Stimulated activated memory B cell treated with anti-CD40 and anti-IgM and Interleukin-4, amounts not matched to agents 10 μg/mL and 1 μg/mL and 100 μg/mL, for 72 hours (primary cell): ENCODE measurements at regions not wholly inside any gene's neighbourhood (a gene's known extent, or its start where the extent isn't known, plus 50 kb on each side); places are given as distances from the start of the nearest gene placed in this dataset.

ENCODE experiments used
- ATAC-seq: fragments of 150-1000 bp; cut with Tn5 transposase; 2 replicates; pipeline ENCODE4 v1.10.0; 2021
- H3K27ac Mint-ChIP-seq: one replicate; pipeline ENCODE4 v1.8.0; 2022; ENCODE audit warnings: mild to moderate bottlenecking, mixed read lengths
- H3K27me3 Mint-ChIP-seq: one replicate; pipeline ENCODE4 v1.8.0; 2022; ENCODE audit warnings: mixed read lengths
- H3K36me3 Mint-ChIP-seq: one replicate; pipeline ENCODE4 v1.8.0; 2022; ENCODE audit warnings: mixed read lengths
- H3K4me1 Mint-ChIP-seq: one replicate; pipeline ENCODE4 v1.8.0; 2022; ENCODE audit warnings: mixed read lengths
- H3K4me3 Mint-ChIP-seq: one replicate; pipeline ENCODE4 v1.8.0; 2022; ENCODE audit warnings: mild to moderate bottlenecking, moderate library complexity, mixed read lengths
- H3K9me3 Mint-ChIP-seq: one replicate; pipeline ENCODE4 v1.8.0; 2022; ENCODE audit warnings: mixed read lengths

DNA sequence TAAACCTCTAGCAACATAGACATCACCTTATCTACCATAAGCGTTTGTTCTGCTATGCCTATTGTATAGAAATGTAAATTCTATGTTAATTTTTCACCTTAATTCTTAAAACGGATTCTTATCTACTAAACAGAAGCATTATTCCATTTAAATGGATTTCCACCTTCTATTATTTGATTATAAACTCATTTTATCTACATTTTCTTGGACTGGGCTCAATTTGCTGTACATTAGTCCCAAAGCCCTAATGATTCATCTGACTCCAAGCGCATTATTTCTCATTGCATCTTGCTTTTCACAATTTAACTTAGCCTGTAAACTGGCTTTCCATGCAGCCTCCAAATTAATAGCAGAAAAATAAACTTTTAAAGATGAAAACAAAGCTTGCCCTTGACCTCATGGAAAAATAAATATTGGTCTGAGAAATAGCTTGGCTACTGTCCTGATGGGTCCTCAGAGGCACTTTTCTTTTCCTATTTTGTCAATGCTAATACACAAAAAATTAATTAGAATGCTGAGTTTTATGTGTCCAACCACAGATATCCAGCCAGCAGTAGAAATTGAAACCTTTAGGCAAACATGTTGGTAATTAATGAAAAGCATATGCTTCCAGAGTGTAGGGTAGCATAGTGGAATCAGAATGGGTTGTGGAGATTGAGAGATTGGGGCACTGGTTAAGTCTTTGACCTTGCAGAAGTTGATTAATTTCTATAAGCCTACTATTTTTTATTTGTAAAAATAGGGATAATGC, 81.4 kb upstream of the CFAP20DC start:
- no peak overlapping the region for H3K27ac Mint-ChIP-seq
- ATAC-seq: no peak
- no peaks in the 10 kb centered on the region for H3K36me3 Mint-ChIP-seq
- H3K4me1 Mint-ChIP-seq: no peaks in the 10 kb centered on the region
- no peak overlapping the region for H3K4me3 Mint-ChIP-seq
- H3K9me3 Mint-ChIP-seq: no peaks in the 10 kb centered on the region
- no peaks in the 10 kb centered on the region for H3K27me3 Mint-ChIP-seq

DNA sequence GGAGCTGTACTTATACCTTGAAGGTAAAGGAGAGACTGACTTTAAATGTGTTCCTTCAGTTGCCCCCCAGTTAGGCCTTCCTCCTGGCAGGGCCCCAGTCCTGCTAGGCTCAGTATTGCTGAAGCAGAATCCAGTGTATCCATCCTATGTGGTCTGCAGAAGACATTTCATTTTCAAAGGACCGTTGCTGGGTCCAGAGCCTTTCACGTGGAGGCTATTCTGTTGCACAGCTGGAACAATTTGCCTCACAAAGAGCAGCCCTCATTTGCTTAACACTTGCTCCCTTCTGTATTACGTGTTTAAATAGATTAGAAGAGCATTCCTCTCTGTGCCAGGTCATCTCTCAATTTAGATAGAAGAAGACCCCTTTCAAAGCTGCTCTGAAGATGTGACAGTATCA, 78.9 kb upstream of the CFAP20DC start:
- Mint-ChIP-seq H3K36me3 (no peaks in the 10 kb centered on the region), H3K9me3 (no peaks in the 10 kb centered on the region), H3K4me1 (no peaks in the 10 kb centered on the region), H3K27ac (no peak overlapping the region), H3K4me3 (no peak overlapping the region), H3K27me3 (no peaks in the 10 kb centered on the region)
- ATAC-seq: no peak

DNA sequence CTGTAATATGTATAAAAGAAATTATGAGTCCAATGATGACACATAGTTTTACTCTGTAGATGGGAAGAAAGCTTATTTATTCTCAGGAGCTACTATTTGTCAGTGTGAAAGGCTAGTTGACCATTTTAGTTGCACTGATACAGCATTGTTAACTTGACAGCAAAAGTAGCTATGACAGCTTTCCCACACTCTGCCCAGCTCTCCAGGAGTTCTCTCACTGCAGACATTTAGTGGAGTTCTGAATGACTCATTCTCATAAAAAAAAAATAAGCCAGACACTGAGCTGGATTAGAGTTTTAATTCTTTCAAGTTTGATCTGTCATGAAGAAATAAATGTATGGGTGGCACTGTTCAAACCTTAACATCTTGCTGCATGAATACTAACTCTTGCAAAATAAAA, 77.2 kb upstream of the CFAP20DC start:
- Mint-ChIP-seq H3K9me3 (no peaks in the 10 kb centered on the region), H3K27ac (no peak overlapping the region), H3K27me3 (no peaks in the 10 kb centered on the region), H3K4me3 (no peak overlapping the region), H3K4me1 (no peaks in the 10 kb centered on the region), H3K36me3 (no peaks in the 10 kb centered on the region)
- no peak for ATAC-seq

DNA sequence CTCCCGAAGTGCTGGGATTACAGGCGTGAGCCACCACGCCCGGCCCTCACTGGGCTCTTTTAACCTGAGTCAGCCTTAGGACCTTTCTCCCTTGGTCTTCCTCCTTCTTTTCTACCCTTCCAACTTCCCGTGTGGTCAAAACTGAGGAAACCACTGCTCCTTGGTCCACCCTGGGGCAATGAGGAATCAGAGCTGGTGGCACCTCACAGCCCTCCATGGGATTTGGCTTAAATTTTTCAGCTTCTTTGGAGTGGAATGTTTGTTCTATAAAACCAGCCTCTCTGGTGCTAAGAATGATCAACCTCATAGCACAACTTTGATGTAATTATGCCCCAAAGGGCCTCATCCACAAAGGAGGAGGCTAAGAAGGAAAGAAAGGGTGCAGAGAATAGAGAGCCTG, 76.6 kb upstream of the CFAP20DC start:
- Mint-ChIP-seq H3K36me3 (no peaks in the 10 kb centered on the region), H3K4me3 (no peak overlapping the region), H3K27ac (no peak overlapping the region), H3K27me3 (no peaks in the 10 kb centered on the region), H3K9me3 (no peaks in the 10 kb centered on the region), H3K4me1 (no peaks in the 10 kb centered on the region)
- ATAC-seq: no peak

DNA sequence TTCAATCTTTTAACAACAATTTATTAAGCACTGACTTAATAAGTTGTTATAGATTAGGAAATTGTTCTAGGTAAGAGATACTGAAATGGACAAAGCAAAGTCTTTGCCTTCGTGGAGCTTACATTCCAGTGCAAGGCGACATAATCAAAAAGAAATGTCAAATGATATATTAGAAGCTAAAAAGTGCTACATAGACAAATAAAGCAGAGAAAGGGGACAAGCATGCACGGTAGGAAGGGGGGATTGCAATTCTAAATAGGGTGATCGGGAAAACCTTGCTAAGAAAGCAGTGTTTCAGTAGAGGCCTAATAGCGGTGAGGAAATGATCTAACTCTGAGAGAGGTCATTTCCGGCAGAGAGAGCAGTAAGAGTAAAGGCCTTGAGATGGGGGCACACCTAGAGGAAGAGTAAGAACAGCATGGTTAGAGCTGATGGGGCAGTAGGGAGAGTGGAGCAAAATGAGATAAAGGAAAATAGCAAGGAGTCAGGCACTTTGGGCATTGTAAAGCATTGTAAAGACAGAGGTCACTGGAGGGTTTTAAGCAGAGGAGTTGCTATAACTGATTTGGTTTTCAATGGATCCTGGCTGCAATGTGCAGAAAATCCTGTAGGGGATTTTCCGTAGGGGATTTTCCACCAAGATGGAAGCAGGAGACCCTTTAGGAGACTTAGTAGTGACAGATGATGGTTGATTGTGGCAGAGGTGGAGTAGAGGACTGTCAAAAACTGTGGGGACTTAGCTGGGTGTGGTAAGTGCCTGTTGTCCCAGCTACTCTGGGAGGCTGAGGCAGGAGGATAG, 71.7 kb upstream of the CFAP20DC start:
- no peak for ATAC-seq
- no peak overlapping the region for H3K27ac Mint-ChIP-seq
- H3K4me1 Mint-ChIP-seq: no peaks in the 10 kb centered on the region
- no peaks in the 10 kb centered on the region for H3K36me3 Mint-ChIP-seq
- no peak overlapping the region for H3K4me3 Mint-ChIP-seq
- peaks cover 4% of the 10 kb centered on the region for H3K9me3 Mint-ChIP-seq
- H3K27me3 Mint-ChIP-seq: peaks cover 17% of the 10 kb centered on the region

DNA sequence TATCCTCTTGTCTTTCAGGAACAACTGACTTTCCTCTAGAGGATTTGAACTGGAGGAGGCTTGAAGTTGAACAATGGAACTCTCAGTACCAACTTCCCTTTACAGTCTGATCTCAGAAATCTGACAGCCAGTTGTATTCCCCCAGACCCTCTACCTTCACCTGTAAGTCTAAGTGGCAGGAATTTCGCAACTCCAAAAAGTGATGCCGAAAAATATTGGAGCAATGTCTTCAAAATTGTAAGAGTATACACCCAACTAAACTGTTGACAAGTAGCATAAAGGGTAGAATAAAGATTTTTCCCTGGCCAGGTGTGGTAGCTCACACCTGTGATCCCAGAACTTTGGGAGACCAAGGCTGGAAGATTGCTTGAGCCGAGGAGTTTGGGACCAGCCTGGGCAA, 69.1 kb upstream of the CFAP20DC start:
- no peak for ATAC-seq
- H3K27me3 Mint-ChIP-seq: peaks cover 17% of the 10 kb centered on the region
- peaks cover 4% of the 10 kb centered on the region for H3K9me3 Mint-ChIP-seq
- H3K4me1 Mint-ChIP-seq: peaks cover 6% of the 10 kb centered on the region
- H3K27ac Mint-ChIP-seq: no peak overlapping the region
- H3K4me3 Mint-ChIP-seq: no peak overlapping the region
- no peaks in the 10 kb centered on the region for H3K36me3 Mint-ChIP-seq

DNA sequence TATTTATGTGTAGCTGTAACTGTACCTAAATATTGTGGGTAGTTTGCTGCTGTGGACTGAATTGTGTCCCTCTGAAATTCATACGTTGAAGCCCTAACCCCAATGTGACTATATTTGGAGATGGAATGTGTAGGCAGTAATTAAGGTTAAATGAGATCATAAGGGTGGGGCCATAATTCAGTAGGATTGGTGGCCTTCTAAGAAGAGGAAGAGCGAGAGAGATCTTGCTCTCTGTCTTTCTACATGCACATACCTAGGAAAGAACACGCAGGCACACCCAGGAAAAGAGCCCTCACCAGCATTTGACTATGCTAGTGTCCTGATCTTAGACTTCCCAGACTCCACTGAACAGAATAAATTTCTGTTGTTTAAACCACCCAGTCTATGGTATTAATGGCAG, 67.6 kb upstream of the CFAP20DC start:
- Mint-ChIP-seq H3K9me3 (peaks cover 4% of the 10 kb centered on the region), H3K36me3 (no peaks in the 10 kb centered on the region), H3K27me3 (peaks cover 17% of the 10 kb centered on the region), H3K27ac (no peak overlapping the region), H3K4me3 (no peak overlapping the region), H3K4me1 (peaks cover 6% of the 10 kb centered on the region)
- ATAC-seq: no peak

DNA sequence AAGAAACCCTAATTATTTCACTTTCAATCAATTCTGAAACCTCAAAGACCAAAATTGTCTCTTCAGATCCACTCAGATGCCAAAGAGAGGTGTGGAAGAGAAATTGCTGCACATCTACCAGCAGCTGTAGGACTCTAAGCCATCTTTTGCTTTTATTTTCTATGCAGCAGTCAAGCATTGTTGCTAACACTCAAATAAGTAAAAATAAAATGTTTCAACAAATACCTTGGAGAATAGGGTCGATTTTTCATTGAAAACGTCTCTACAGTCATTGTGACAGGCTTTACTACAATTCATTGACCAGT, 66.4 kb upstream of the CFAP20DC start:
- Mint-ChIP-seq H3K27me3 (peaks cover 17% of the 10 kb centered on the region), H3K4me1 (peaks cover 6% of the 10 kb centered on the region), H3K4me3 (no peak overlapping the region), H3K9me3 (peaks cover 4% of the 10 kb centered on the region), H3K36me3 (no peaks in the 10 kb centered on the region), H3K27ac (no peak overlapping the region)
- ATAC-seq: no peak

DNA sequence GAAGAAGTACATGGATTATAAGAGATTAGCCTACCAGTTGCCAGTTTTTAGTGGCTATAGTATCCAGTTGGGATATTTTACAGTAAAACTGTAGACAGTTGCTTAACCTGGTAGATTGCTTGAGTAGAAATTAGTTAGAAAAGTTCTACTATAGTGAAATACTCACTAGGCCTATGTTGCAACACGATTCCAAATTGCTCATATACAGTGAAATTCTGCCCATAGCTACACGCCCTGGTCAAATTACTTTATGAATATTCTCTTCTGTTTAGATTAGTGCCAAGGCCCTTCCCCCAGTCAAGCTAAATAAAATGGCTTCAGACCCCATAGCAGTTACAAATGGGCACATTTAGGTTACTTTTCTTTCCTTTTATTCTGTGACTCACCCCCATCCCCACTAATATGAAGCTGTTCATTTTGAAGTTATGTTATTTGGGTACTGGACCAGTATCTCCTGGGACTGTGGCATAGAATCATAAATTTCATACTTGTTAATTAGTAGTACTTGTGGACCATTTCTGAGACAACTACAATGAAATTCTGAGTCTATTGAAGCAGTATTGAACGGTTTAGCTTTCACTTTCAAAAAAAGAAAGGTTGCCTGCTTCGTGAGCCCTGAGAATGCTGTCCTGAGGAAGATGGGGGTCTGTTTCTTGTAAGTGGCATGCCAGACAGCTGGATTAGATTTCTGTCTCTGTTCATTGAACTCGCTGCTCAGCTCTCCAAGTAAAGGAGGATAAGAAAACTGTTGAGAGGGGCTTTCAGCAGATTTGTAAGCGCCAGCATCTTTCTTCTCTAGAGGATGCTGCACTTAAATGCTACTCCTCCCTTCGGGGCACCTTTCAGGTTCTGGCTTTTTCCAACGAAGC, 65.8 kb upstream of the CFAP20DC start:
- Mint-ChIP-seq H3K27ac (no peak overlapping the region), H3K4me1 (peaks cover 6% of the 10 kb centered on the region), H3K36me3 (no peaks in the 10 kb centered on the region), H3K9me3 (peaks cover 4% of the 10 kb centered on the region), H3K27me3 (peaks cover 17% of the 10 kb centered on the region), H3K4me3 (peak overlapping the region; percentile 21)
- no peak for ATAC-seq

DNA sequence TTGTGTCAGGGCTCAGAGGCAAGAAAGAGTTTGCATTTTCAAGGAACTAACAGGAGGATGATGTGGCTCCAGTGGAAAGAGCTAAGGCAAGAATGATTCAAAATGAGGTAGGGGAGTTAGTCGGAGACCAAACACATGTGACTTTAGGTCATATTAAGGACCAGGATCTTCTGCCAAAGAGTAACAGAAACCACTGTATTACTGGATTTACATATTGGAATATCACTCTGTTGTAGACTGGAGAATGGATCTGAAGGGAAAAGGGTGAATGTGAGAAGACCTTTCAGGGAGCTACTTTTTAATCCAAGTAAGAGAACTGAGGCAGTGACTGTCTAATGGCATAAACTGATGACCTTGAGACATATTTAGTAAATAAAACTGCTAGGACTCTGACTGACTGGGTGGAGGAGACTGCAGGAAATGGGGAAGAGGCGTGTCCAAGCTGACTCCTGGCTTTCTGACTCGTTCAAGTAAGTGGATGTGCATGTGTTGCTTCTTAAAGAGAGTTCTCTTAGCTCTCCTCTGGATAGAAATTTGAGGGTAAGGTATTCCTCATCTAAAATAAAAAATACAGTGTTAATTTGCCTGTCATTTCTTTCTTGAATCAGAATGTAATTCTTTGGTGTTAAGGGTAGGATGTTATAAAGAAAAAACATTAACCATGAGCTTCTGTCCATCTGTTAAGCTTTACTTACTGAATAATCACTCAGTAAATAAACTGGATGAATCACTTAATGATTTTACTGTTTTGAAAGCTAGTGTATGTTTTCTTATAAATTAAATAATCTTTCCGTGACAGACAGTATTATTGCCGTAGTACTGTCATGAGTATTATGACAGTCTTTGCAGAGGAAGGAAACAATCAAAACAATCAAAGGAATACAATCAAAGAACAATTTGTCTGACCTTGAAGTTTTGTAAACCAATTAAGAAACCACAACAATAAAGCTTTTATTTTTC, 58.3 kb upstream of the CFAP20DC start:
- no peaks in the 10 kb centered on the region for H3K4me1 Mint-ChIP-seq
- no peaks in the 10 kb centered on the region for H3K9me3 Mint-ChIP-seq
- peaks cover 8% of the 10 kb centered on the region for H3K27me3 Mint-ChIP-seq
- ATAC-seq: no peak
- H3K36me3 Mint-ChIP-seq: no peaks in the 10 kb centered on the region
- H3K27ac Mint-ChIP-seq: no peak overlapping the region
- H3K4me3 Mint-ChIP-seq: no peak overlapping the region

DNA sequence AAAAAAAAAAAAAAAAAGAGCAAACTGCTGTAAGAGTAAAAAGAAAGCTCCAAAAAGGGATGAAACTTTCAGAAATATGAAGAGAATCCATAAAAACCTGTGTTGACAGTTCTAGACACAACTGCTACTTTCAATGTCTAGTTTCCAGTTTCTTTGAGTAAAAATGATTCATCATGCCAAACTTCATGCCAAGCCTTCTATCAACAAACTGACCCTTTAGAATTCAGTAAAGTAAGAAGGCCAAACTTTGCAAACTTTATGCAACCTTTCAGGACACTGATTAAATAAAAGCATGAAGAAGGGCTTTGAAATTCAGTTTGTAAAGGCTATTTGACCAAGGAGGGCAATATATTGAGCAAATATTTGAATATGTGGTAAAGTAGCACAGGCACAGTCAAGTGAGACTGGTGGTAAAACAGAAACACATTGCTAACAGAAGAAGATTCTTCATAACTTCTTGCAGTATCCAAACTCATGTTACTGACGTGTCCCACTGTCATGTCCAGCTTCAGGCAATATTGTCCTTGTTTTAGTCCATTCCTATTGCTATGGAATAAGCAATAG, 56.3 kb upstream of the CFAP20DC start:
- Mint-ChIP-seq H3K4me3 (no peak overlapping the region), H3K27me3 (peaks cover 18% of the 10 kb centered on the region), H3K4me1 (no peaks in the 10 kb centered on the region), H3K9me3 (no peaks in the 10 kb centered on the region), H3K36me3 (no peaks in the 10 kb centered on the region), H3K27ac (no peak overlapping the region)
- ATAC-seq: no peak

DNA sequence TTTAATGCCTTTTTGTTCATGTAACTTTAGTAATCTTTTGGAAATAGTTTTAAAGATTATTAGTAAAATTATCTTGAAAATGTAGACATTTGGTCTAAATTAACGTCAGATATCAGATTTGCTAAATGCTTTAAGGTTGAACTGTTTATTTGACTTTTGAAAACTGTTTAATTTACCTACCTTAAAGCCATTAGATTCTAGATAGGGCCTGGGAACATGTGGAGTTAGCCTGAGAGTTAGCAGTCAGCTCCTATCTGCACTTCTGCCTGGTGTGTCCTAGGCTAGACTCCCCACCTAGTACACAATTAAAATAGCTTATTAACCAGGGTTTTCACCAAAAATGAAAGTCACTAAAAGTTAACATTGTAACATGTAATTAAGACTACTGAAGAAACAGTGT, 53.7 kb upstream of the CFAP20DC start:
- Mint-ChIP-seq H3K9me3 (peaks cover 5% of the 10 kb centered on the region), H3K27ac (no peak overlapping the region), H3K4me3 (no peak overlapping the region), H3K4me1 (no peaks in the 10 kb centered on the region), H3K27me3 (peaks cover 28% of the 10 kb centered on the region), H3K36me3 (no peaks in the 10 kb centered on the region)
- no peak for ATAC-seq

DNA sequence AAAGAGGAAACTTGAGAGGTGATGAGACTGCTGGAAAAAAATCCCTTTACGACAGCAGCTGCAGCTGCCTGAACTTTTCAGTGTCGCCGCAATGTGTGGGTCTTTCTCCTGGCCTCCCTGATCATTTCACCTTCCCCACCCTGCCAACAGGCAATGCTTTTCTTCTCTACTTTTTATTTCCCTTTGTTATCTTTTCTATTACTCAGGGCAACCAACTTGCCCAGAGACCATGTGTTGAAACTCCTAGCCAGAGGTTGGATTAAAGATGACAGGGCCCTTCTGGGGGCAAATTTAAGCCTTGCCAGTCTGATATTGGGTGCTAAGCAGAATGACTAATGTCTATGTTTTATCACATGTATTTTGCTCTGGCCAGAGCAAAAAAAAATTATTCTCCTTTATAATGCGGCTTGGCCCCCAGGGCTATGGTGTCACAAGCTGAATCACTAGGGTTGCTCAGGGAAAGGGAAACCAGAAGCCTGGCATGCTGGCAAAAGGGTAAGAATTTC, 51.5 kb upstream of the CFAP20DC start:
- H3K36me3 Mint-ChIP-seq: peaks cover 6% of the 10 kb centered on the region
- peaks cover 16% of the 10 kb centered on the region for H3K9me3 Mint-ChIP-seq
- peaks cover 38% of the 10 kb centered on the region for H3K27me3 Mint-ChIP-seq
- H3K4me3 Mint-ChIP-seq: no peak overlapping the region
- H3K4me1 Mint-ChIP-seq: no peaks in the 10 kb centered on the region
- no peak for ATAC-seq
- no peak overlapping the region for H3K27ac Mint-ChIP-seq
